ELR (cell line): ENCODE measurements at regions not wholly inside any gene's neighbourhood (a gene's known extent, or its start where the extent isn't known, plus 50 kb on each side); places are given as distances from the start of the nearest gene placed in this dataset.

ENCODE experiments used
- DNase-seq: peaks from one replicate; pipeline ENCODE4 v3.0.0-alpha.2; 2015; ENCODE audit warnings: low read depth

- no peak for DNase-seq
Measured at GRCh38 chr1:58310469-58310868, 236.1 kb downstream of the OMA1 start.

GRCh38 chr1:58308206-58308605, 238.3 kb downstream of the OMA1 start:
- DNase-seq: no peak

GRCh38 chr1:58307431-58307830, 239.1 kb downstream of the OMA1 start:
- no peak for DNase-seq

GRCh38 chr1:58305622-58306021, 240.9 kb downstream of the OMA1 start:
- no peak for DNase-seq

DNA sequence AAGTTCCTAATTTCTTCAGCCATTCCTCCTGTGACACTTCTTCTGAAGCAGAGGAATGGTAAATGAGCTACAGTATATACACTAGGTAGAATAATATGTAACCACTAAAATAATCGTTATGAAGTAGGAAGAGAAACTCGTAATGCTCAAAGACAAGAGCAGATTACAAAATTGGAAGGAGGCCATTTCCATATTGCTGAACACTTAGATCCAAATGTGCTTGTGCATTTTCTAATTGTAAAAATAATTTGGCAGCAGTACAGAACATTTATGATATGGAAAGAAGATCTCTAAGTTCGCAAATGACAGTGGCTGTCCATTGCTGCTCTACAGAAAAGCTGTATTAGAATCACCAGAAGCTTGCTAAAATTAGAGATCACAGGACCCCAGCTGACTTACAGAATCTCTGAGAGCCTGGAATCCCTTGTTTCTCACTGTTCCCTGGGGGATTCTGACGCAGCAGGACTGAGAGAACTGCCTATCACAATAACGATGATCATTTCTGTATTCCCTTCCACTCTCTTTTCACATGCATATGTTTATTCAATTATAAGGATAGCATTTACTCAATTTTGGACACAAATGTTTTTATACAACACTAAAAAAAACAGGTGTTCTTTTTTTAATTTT, 242.1 kb downstream of the OMA1 start:
- no peak for DNase-seq

DNA sequence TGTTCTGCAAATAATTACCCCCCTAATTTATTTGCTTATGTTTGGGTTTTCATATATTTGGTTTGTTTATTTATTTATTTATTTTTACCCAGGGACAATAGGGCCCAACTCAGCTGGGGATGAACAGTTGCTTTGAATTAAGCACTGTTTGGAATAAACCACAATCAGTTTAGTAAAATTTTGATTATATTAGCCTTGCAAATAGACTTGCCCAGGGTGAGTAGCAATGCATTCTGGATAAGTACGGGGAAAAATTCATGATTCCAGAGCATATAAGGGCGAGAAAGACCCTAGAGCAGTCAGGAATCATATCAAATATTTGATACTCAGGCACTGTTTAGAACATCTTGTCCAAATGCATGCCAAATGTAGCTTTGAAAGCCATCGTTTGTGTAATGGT, 242.7 kb downstream of the OMA1 start:
- no peak for DNase-seq

DNA sequence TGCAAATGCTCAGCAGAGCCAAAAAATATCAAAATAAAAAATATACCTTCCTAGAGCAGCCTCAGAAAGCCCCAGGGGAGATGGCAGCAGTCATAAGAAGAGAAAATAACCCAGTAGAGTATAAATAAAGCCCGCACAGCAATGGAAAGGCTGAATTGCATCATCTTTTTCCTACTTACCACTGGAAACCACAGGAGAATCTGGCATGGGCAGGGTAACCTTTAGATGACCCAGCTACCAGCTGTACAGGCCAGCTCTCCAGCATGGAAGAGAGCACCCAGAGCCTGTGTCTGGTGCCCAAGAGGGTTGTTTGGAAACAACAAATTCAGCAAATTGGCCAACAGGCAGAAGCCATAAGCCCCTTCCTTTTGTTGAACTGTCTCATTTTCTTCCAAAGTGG, 253.1 kb downstream of the OMA1 start:
- DNase-seq: no peak

GRCh38 chr1:58290685-58291372, 255.7 kb downstream of the OMA1 start:
- DNase-seq: peak; percentile 8

DNA sequence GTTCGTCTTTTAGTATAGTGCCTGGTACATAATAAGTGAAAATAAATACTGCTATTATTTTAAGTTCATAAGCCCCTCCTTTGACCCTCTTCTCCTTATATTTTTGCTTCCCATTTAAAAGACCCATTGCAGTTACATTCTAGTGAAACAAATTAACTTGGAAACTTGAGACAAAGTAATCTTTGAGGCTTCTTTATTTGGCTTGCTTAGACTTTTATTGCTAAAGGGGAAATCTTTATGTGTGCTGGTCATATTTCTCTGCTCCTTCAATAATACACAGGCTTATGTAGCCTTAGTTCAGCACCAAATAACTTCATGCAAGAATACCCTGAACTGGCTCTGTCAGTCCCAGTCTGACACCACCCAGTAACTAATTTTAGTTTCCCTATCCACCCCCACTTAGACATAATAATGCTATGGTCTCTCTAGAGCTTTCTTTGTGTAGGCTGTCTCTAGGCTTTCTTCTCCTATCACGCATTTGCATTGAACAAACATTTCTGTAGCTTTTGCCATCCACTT, 257.8 kb downstream of the OMA1 start:
- DNase-seq: no peak

DNA sequence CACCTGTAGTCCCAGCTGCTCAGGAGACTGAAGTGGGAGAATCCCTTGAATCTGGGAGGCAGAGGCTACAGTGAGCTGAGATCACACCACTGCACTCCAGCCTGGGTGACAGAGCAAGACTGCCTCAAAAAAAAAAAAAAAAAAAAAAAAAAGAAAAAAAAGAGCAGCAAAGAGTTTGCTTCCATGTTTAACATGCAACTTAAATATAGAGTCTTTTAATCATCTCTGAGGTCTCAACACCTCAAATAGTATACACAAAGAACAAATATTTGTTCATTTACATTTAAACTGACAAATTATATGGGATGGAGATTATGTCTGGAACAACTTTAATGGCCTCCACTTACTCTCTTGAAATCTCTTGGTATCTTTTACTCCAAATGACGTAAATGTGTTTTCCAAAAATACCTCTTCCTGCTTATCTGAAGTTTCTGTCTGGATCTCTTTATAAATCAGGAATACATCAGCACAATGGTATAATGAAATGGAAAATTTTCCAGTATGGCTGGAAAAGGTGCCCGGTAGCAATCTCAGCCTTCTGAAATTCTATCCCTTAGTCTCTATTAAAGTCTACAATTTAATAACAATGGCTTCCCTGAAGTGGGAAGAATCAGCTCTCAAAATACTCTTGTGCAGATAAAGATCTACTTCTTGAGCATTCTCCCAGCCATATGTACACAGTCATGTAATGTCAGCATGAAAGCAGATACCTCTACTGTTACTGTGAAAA, 258.5 kb downstream of the OMA1 start:
- no peak for DNase-seq

- DNase-seq: no peak
Measured at GRCh38 chr1:58284225-58284510, 262.4 kb downstream of the OMA1 start.

DNA sequence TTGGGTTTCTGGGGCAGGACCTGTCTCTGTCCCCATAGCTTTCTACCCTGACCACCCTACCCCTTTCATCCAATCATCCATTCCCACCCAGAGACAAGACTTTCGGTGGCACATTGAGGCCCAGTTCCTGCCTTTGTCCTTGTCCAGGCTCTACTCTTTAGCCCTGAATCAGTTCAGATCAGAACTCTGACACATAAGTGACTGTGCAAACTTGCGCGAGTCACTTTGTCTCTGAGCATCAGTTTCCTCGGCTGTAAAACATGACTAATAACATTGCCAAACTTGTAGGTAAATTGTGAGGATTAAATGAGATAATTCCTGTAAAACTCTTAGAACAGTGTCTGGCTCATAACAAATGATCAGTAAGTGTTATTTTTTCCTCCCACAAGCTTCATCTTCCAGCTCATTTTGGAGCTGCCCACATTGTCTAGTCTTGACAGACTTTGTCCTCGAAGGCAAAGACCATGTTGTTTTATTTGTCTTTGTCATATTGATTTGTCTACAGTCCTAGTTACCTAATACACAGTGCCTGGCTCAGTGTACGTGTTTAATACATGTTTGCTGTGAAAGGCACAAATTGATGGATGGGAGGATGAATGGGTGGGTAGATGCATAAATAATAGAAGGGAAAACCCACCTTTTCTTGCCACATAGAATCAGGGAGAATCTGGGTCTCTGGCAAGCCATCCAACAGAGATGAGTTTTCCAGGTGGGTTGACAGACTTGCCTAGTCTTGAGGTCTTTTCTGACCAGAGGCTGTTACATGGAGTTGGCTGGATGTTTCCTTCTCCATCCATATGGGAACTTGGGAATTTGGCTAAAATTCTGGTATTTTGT, 262.9 kb downstream of the OMA1 start:
- DNase-seq: peak; percentile 1

DNA sequence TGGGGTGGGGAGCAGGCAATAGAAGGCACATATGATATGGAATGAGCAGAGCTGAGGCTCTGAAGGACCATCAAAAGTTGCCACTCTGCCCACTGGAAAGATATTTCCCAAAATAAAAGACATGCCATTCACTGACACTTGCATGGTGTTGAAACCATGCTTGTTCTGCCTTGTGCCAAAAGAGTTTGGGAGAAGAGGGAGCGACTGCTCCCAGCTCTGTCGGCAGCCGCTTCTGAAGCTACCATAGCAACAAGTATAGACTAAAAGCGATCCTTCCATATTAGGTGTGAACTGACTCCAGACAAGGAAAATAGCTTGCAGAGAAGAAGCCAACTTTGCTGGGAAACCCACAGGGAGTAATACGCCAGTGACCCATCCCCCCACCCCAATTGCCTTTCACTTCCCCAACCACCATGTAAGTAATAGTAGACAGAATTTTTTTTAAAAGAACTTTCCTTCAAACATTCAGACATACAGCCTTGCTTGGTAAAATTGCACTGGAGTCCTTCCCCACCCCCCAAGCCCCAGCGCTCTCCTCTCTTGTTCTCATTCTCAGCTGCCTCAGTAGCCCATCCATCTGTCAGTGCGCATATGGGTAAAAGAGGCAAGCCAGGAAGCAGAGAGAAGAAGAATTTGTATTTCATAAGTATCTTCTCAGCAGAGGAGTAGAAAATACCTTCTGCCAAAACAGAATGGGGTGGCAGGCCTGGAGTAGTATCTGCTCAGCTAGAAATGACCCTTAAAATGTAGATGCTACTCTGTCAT, 263.7 kb downstream of the OMA1 start:
- no peak for DNase-seq

DNA sequence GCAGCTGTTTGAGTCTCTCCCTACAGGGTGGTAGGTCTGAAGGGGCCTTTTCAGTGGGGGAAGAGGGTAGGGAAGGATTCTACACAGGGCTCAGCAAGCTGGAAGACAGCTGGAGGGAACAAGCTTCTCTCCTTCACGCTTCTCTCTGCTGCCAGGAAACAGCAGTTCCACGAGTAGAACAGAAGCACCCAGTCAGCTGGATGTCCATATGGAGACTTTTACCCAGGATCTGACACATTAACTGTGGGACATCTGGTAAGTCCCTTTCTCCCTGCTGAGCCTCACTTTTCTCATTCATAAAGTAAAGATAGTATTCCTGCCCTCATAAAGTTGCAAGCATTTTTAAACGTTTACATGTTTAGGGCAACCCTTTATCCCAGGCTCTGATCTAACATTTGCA, 280.3 kb downstream of the OMA1 start:
- no peak for DNase-seq

GRCh38 chr1:58264462-58264861, 282.1 kb downstream of the OMA1 start:
- DNase-seq: no peak

DNA sequence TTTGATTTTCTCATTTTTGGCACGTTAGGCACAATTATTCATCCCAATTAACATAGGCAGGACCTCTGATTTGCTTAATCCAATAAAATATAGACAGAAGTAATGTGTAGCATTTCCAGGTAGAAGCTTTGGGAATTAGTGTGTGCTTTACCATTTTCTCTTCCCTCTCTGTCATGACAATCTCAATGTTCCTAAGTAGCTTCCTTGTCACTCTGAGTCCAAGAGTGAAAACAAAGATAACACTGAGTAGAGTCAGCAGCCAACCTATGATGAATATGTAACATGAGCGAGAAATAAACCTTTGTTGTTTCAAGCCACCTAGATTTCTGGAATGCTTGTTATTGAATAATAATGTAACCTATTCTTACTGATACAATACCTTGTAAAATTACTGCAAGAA, 283.8 kb downstream of the OMA1 start:
- DNase-seq: no peak

DNA sequence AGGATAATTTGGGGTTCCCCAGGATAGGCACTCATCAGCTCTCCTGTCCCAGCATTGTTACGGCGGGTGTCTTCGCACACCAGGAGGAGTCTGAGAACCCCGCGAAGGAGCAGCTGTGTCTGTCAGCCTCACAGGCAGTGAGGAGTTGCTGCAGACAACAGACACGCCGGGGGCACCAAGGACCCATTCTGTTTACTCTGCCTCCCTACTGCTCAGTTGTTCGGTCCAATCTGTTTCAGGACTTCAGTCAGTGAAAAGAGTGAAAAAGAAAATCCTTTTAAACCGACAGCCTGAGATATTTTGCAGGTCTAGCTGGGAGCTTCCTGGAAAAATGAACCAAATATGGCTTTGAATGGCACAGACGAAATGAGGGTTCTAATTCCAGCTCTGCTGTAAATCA, 288.4 kb downstream of the OMA1 start:
- DNase-seq: no peak

DNA sequence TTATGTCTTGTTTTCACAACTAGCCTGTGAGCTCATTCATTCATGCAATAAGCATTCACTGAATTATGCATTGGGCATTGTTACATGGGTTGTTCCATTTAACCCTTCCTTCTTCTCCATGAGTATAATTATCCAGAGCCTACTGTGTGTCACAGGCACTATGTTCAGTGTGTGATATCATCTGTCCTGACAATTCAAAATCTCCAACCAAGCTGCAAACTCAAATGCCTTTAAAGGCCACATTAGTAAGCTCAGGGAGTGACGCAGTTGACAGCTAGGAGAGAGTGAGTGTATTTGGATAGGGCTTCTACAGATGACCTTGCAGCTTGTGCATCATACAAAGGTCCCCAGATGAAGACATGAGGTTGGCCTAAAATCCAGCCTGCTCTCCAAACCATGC, 289.5 kb downstream of the OMA1 start:
- DNase-seq: no peak

GRCh38 chr1:58256546-58256945, 290.0 kb downstream of the OMA1 start:
- no peak for DNase-seq

GRCh38 chr1:58256041-58256440, 290.5 kb downstream of the OMA1 start:
- no peak for DNase-seq

- no peak for DNase-seq
Measured at GRCh38 chr1:58255192-58255591, 291.3 kb downstream of the OMA1 start.
